Stimulated activated naive B cell treated with anti-CD40 and anti-IgM and Interleukin-4, amounts not matched to agents 10 μg/mL and 1 μg/mL and 100 μg/mL, for 72 hours (primary cell): ENCODE measurements at regions not wholly inside any gene's neighbourhood (a gene's known extent, or its start where the extent isn't known, plus 50 kb on each side); places are given as distances from the start of the nearest gene placed in this dataset.
"Not testable (repeated sequence)": the region's sequence is repeated elsewhere in the genome, so short reads cannot be mapped to it uniquely, and the experiment has no call there.

Experiments
- ATAC-seq, 2 donors: fragments of 150-1000 bp; cut with Tn5 transposase; replicated peaks; 2 replicates each; pipeline ENCODE4 v1.10.0; 2021; ENCODE audit warnings: moderate library complexity in 1 of 2
- DNase-seq: peaks from one replicate; pipeline ENCODE4 v3.0.0; 2021
- H3K27ac Mint-ChIP-seq: one replicate; pipeline ENCODE4 v1.8.0; 2022; ENCODE audit warnings: mild to moderate bottlenecking, mixed read lengths
- H3K27me3 Mint-ChIP-seq, 2 donors: one replicate each; pipeline ENCODE4 v1.8.0; 2022; ENCODE audit warnings: mixed read lengths in 2 of 2
- H3K36me3 Mint-ChIP-seq, 2 donors: one replicate each; pipeline ENCODE4 v1.8.0; 2022; ENCODE audit warnings: mixed read lengths in 2 of 2, mild to moderate bottlenecking in 1 of 2
- H3K4me1 Mint-ChIP-seq, 2 donors: one replicate each; pipeline ENCODE4 v1.8.0; 2022; ENCODE audit warnings: mixed read lengths in 2 of 2, mild to moderate bottlenecking in 1 of 2
- H3K4me3 Mint-ChIP-seq, 2 donors: one replicate each; pipeline ENCODE4 v1.8.0; 2022; ENCODE audit warnings: mild to moderate bottlenecking in 2 of 2, mixed read lengths in 2 of 2, moderate library complexity in 1 of 2
- H3K9me3 Mint-ChIP-seq, 2 donors: one replicate each; pipeline ENCODE4 v1.8.0; 2022; ENCODE audit warnings: mixed read lengths in 2 of 2, mild to moderate bottlenecking in 1 of 2

- DNase-seq (no peak), ATAC-seq (no peak)
- Mint-ChIP-seq H3K4me3 (no peak overlapping the region), H3K9me3 (no peaks in the 10 kb centered on the region), H3K36me3 (no peaks in the 10 kb centered on the region), H3K4me1 (peaks cover 20 to 22% of the 10 kb centered on the region in 2 donors), H3K27ac (no peak overlapping the region), H3K27me3 (no peaks in the 10 kb centered on the region)
These were observed 397.9 kb downstream of the TNS3 start for GRCh38 chr7:47183862-47184590.

GRCh38 chr7:47181746-47182361, 400.1 kb downstream of the TNS3 start:
- Mint-ChIP-seq H3K9me3 (peaks cover 0 to 3% of the 10 kb centered on the region in 2 donors), H3K36me3 (peaks cover 0 to 3% of the 10 kb centered on the region in 2 donors), H3K4me1 (peaks cover 9 to 15% of the 10 kb centered on the region in 2 donors)

GRCh38 chr7:47180516-47180826, 401.4 kb downstream of the TNS3 start:
- Mint-ChIP-seq H3K4me1 (peaks cover 0 to 5% of the 10 kb centered on the region in 2 donors), H3K9me3 (peaks cover 10 to 11% of the 10 kb centered on the region in 2 donors), H3K27ac (no peak overlapping the region), H3K36me3 (peaks cover 6 to 8% of the 10 kb centered on the region in 2 donors), H3K4me3 (no peak overlapping the region), H3K27me3 (no peaks in the 10 kb centered on the region)
- ATAC-seq (peak in 1 of 2 donors; percentile 16), DNase-seq (no peak)

More at GRCh38 chr7:47181746-47182361, 400.1 kb downstream of the TNS3 start:
- H3K4me3 Mint-ChIP-seq, result no peak overlapping the region
- no peak for ATAC-seq
- no peaks in the 10 kb centered on the region for H3K27me3 Mint-ChIP-seq
- no peak overlapping the region for H3K27ac Mint-ChIP-seq
- DNase-seq, result no peak

GRCh38 chr7:47179812-47180515, 401.9 kb downstream of the TNS3 start:
- DNase-seq, result peak; percentile 15
- Mint-ChIP-seq H3K27ac (no peak overlapping the region), H3K27me3 (no peaks in the 10 kb centered on the region), H3K36me3 (peaks cover 6 to 8% of the 10 kb centered on the region in 2 donors), H3K9me3 (peaks cover 10 to 13% of the 10 kb centered on the region in 2 donors), H3K4me3 (no peak overlapping the region), H3K4me1 (peaks cover 0 to 5% of the 10 kb centered on the region in 2 donors)
- ATAC-seq, result peak; percentile 81 to 85

- not testable (repeated sequence) for H3K27ac Mint-ChIP-seq, DNase-seq, H3K27me3 Mint-ChIP-seq, H3K4me3 Mint-ChIP-seq, ATAC-seq, H3K36me3 Mint-ChIP-seq
- H3K4me1 Mint-ChIP-seq, result peaks cover 8 to 14% of the 10 kb centered on the region in 2 donors
- peaks cover 10 to 13% of the 10 kb centered on the region in 2 donors for H3K9me3 Mint-ChIP-seq
These were observed 409.0 kb downstream of the TNS3 start for GRCh38 chr7:47172602-47173539.

GRCh38 chr7:47170516-47170915, 411.4 kb downstream of the TNS3 start:
- no peak overlapping the region for H3K4me3 Mint-ChIP-seq
- H3K27me3 Mint-ChIP-seq, result no peaks in the 10 kb centered on the region
- no peaks in the 10 kb centered on the region for H3K36me3 Mint-ChIP-seq
- no peak for DNase-seq
- peaks cover 8 to 14% of the 10 kb centered on the region in 2 donors for H3K4me1 Mint-ChIP-seq
- peaks cover under 1 to 2% of the 10 kb centered on the region in 2 donors for H3K9me3 Mint-ChIP-seq
- peak in 1 of 2 donors; percentile 39 for ATAC-seq
- no peak overlapping the region for H3K27ac Mint-ChIP-seq

GRCh38 chr7:47154791-47155190, 427.1 kb downstream of the TNS3 start:
- Mint-ChIP-seq H3K36me3 (no peaks in the 10 kb centered on the region), H3K4me3 (no peak overlapping the region), H3K27ac (no peak overlapping the region), H3K27me3 (peaks cover 0 to 13% of the 10 kb centered on the region in 2 donors), H3K4me1 (peaks cover 12 to 16% of the 10 kb centered on the region in 2 donors), H3K9me3 (peaks cover 0 to 1% of the 10 kb centered on the region in 2 donors)
- DNase-seq (no peak), ATAC-seq (no peak)

GRCh38 chr7:47153576-47153975, 428.3 kb downstream of the TNS3 start:
- peaks cover 24 to 28% of the 10 kb centered on the region in 2 donors for H3K4me1 Mint-ChIP-seq
- no peak overlapping the region for H3K4me3 Mint-ChIP-seq
- ATAC-seq (no peak), DNase-seq (no peak)
- no peaks in the 10 kb centered on the region for H3K36me3 Mint-ChIP-seq
- H3K9me3 Mint-ChIP-seq, result peaks cover 0 to 1% of the 10 kb centered on the region in 2 donors
- H3K27ac Mint-ChIP-seq, result no peak overlapping the region
- peaks cover 0 to 4% of the 10 kb centered on the region in 2 donors for H3K27me3 Mint-ChIP-seq

GRCh38 chr7:47153058-47153457, 428.9 kb downstream of the TNS3 start:
- no peak overlapping the region for H3K27ac Mint-ChIP-seq
- H3K27me3 Mint-ChIP-seq, result no peaks in the 10 kb centered on the region
- no peak overlapping the region for H3K4me3 Mint-ChIP-seq
- peaks cover 24 to 29% of the 10 kb centered on the region in 2 donors for H3K4me1 Mint-ChIP-seq
- DNase-seq, result no peak
- peaks cover 0 to 1% of the 10 kb centered on the region in 2 donors for H3K9me3 Mint-ChIP-seq
- no peak for ATAC-seq
- H3K36me3 Mint-ChIP-seq, result no peaks in the 10 kb centered on the region

GRCh38 chr7:47152307-47152706, 429.6 kb downstream of the TNS3 start:
- no peak overlapping the region for H3K4me3 Mint-ChIP-seq
- no peak for ATAC-seq
- H3K36me3 Mint-ChIP-seq, result no peaks in the 10 kb centered on the region
- DNase-seq, result no peak
- no peak overlapping the region for H3K27ac Mint-ChIP-seq
- no peaks in the 10 kb centered on the region for H3K27me3 Mint-ChIP-seq
- peaks cover 0 to 1% of the 10 kb centered on the region in 2 donors for H3K9me3 Mint-ChIP-seq
- H3K4me1 Mint-ChIP-seq, result peaks cover 24 to 29% of the 10 kb centered on the region in 2 donors

GRCh38 chr7:47150497-47151260, 431.2 kb downstream of the TNS3 start:
- Mint-ChIP-seq H3K27ac (no peak overlapping the region), H3K4me1 (peaks cover 24 to 33% of the 10 kb centered on the region in 2 donors), H3K36me3 (no peaks in the 10 kb centered on the region), H3K4me3 (no peak overlapping the region), H3K9me3 (peaks cover 0 to 1% of the 10 kb centered on the region in 2 donors), H3K27me3 (no peaks in the 10 kb centered on the region)
- ATAC-seq (no peak), DNase-seq (no peak)

- H3K27ac Mint-ChIP-seq, result peak overlapping the region; percentile 61
- DNase-seq, result no peak
- peak overlapping the region in 1 of 2 donors; percentile 33 for H3K4me3 Mint-ChIP-seq
- no peak for ATAC-seq
- peaks cover 0 to 1% of the 10 kb centered on the region in 2 donors for H3K9me3 Mint-ChIP-seq
- H3K4me1 Mint-ChIP-seq, result peaks cover 24 to 34% of the 10 kb centered on the region in 2 donors
- H3K36me3 Mint-ChIP-seq, result no peaks in the 10 kb centered on the region
- no peaks in the 10 kb centered on the region for H3K27me3 Mint-ChIP-seq
These were observed 431.9 kb downstream of the TNS3 start for GRCh38 chr7:47149971-47150370.

- peak; percentile 8 for DNase-seq
- H3K27me3 Mint-ChIP-seq, result no peaks in the 10 kb centered on the region
- peak overlapping the region in 1 of 2 donors; percentile 33 for H3K4me3 Mint-ChIP-seq
- no peaks in the 10 kb centered on the region for H3K36me3 Mint-ChIP-seq
- peaks cover 0 to 1% of the 10 kb centered on the region in 2 donors for H3K9me3 Mint-ChIP-seq
- peak overlapping the region; percentile 84 for H3K27ac Mint-ChIP-seq
- peak; percentile 86 to 93 for ATAC-seq
- peaks cover 24 to 31% of the 10 kb centered on the region in 2 donors for H3K4me1 Mint-ChIP-seq
These were observed 432.6 kb downstream of the TNS3 start for GRCh38 chr7:47149208-47149839.
